Neuronal stem cell (in vitro differentiated cells): ENCODE measurements at regions not wholly inside any gene's neighbourhood (a gene's known extent, or its start where the extent isn't known, plus 50 kb on each side); places are given as distances from the start of the nearest gene placed in this dataset.

Source experiments
- DNase-seq: peaks from one replicate; pipeline ENCODE4 v3.0.0-alpha.2; 2013; ENCODE audit warnings: low spot score
- H2AFZ ChIP-seq: one replicate; pipeline ENCODE4 v1.6.1; 2013; ENCODE audit warnings: mild to moderate bottlenecking, low read length, inconsistent platforms
- H2AK5ac ChIP-seq: 2 replicates; pipeline ENCODE4 v1.6.1; 2013; ENCODE audit warnings: low read depth, mild to moderate bottlenecking, inconsistent platforms, low read length, moderate library complexity, mixed read lengths
- H2BK120ac ChIP-seq: 2 replicates; pipeline ENCODE4 v1.6.1; 2013; ENCODE audit warnings: low read depth, mild to moderate bottlenecking, inconsistent platforms, low read length, moderate library complexity, mixed read lengths
- H2BK12ac ChIP-seq: one replicate; pipeline ENCODE4 v1.6.1; 2013; ENCODE audit warnings: low read length, inconsistent platforms
- H2BK15ac ChIP-seq: 2 replicates; pipeline ENCODE4 v1.6.1; 2013; ENCODE audit warnings: mild to moderate bottlenecking, low read length, inconsistent platforms, mixed read lengths
- H2BK5ac ChIP-seq: one replicate; pipeline ENCODE4 v1.6.1; 2013; ENCODE audit warnings: inconsistent platforms, mild to moderate bottlenecking, low read length, moderate library complexity
- H3K14ac ChIP-seq: one replicate; pipeline ENCODE4 v1.6.1; 2013; ENCODE audit warnings: low read length, inconsistent platforms
- H3K18ac ChIP-seq: 2 replicates; pipeline ENCODE4 v1.6.1; 2013; ENCODE audit warnings: low read length, inconsistent platforms
- H3K23ac ChIP-seq: 2 replicates; pipeline ENCODE4 v1.6.1; 2013; ENCODE audit warnings: low read depth, mild to moderate bottlenecking, mixed read lengths, low read length, inconsistent platforms; ENCODE audit not compliant: poor library complexity
- H3K27ac ChIP-seq: replicated peaks from 3 replicates; pipeline ENCODE4 v1.5.1; 2013; ENCODE audit warnings: low read length, inconsistent platforms
- H3K27me3 ChIP-seq, 3 experiments: 2 replicates each; pipeline ENCODE4 v1.6.1; 2013; ENCODE audit warnings: low read length in 3 of 3, mild to moderate bottlenecking in 2 of 3, inconsistent platforms in 1 of 3, low read depth in 1 of 3, mixed read lengths in 1 of 3, moderate library complexity in 1 of 3; ENCODE audit not compliant: control insufficient read depth in 3 of 3, insufficient read depth in 3 of 3
- H3K36me3 ChIP-seq, 2 donors: replicated peaks in 1 of 2; 2 replicates each; pipeline ENCODE4 v1.6.1; 2013; ENCODE audit warnings: low read length in 2 of 2; ENCODE audit not compliant: control insufficient read depth in 2 of 2, insufficient read depth in 2 of 2
- H3K4ac ChIP-seq: 2 replicates; pipeline ENCODE4 v1.6.1; 2013; ENCODE audit warnings: inconsistent platforms, mild to moderate bottlenecking, low read length, moderate library complexity
- H3K4me1 ChIP-seq, 2 donors: 1 replicate in 1 of 2; 2 replicates in 1 of 2; pipeline ENCODE4 v1.6.1; 2013; ENCODE audit warnings: low read length in 2 of 2, low read depth in 1 of 2; ENCODE audit not compliant: control insufficient read depth in 2 of 2, insufficient read depth in 1 of 2
- H3K4me2 ChIP-seq: one replicate; pipeline ENCODE4 v1.6.1; 2013; ENCODE audit warnings: mild to moderate bottlenecking, low read length, inconsistent platforms; ENCODE audit not compliant: insufficient read depth, poor library complexity, severe bottlenecking
- H3K4me3 ChIP-seq, 2 donors: 2 replicates each; pipeline ENCODE4 v1.5.1; 2013; ENCODE audit warnings: low read length in 2 of 2, mild to moderate bottlenecking in 2 of 2, inconsistent platforms in 1 of 2, moderate library complexity in 1 of 2
- H3K79me1 ChIP-seq: one replicate; pipeline ENCODE4 v1.6.1; 2013; ENCODE audit warnings: low read depth, mild to moderate bottlenecking, inconsistent platforms, low read length, moderate library complexity
- H3K9ac ChIP-seq: one replicate; pipeline ENCODE4 v1.6.1; 2013; ENCODE audit warnings: mild to moderate bottlenecking, low read depth, low read length, inconsistent platforms; ENCODE audit not compliant: poor library complexity
- H3K9me3 ChIP-seq, 2 donors: replicated peaks in 1 of 2; 2 replicates each; pipeline versions ENCODE3 to v1.6.1; 2013; ENCODE audit warnings: low read length in 2 of 2, mild to moderate bottlenecking in 2 of 2, inconsistent platforms in 1 of 2, low read depth in 1 of 2, mixed read lengths in 1 of 2, moderate library complexity in 1 of 2; ENCODE audit not compliant: control insufficient read depth in 2 of 2, insufficient read depth in 1 of 2
- H4K8ac ChIP-seq: one replicate; pipeline ENCODE4 v1.6.1; 2013; ENCODE audit warnings: low read depth, mild to moderate bottlenecking, inconsistent platforms, low read length, moderate library complexity
- H4K91ac ChIP-seq: one replicate; pipeline ENCODE4 v1.6.1; 2013; ENCODE audit warnings: low read length, low read depth, mild to moderate bottlenecking, inconsistent platforms; ENCODE audit not compliant: poor library complexity
- WGBS, 2 donors: extraction: QIAGEN DNeasy Blood & Tissue Kit; methylation state at CpG; one replicate each; pipeline ENCODE4 v1.1.7; 2013; ENCODE audit warnings: missing lambda C conversion rate in 2 of 2, mixed read lengths in 1 of 2; ENCODE audit not compliant: insufficient read length in 2 of 2, insufficient replicate concordance in 1 of 2; ENCODE audit errors: extremely low coverage in 2 of 2; 5-methylcytosine and 5-hydroxymethylcytosine counted together

DNA sequence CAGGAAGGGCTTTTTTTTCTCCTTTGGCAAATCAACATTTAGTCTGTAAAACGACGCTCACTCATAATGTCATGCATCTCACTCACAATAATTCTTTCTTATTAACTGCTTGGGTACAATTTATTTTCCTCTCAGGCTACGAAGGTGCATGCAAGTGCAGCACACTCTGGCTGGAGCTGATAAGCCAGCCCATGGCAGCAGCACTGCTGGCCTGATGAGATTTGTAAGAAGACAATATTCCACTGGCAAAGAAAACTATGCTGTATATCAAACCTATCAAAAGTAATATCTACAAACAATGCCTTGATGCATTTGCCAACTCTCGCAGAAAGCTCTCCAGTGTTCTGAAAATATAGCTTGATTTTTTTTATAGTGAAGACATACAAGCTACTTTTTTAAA, 170.0 kb upstream of the PHF14 start:
- H2BK12ac ChIP-seq = no peak overlapping the region
- H3K4ac ChIP-seq = no peak overlapping the region
- H3K79me1 ChIP-seq = no peaks in the 10 kb centered on the region
- no peak overlapping the region for H2BK15ac ChIP-seq
- no peaks in the 10 kb centered on the region for H3K9me3 ChIP-seq
- H2AFZ ChIP-seq = no peak overlapping the region
- H2BK120ac ChIP-seq = no peak overlapping the region
- H3K14ac ChIP-seq = no peak overlapping the region
- H2AK5ac ChIP-seq = no peak overlapping the region
- H2BK5ac ChIP-seq = no peak overlapping the region
- no peak overlapping the region for H3K18ac ChIP-seq
- H3K4me2 ChIP-seq = no peak overlapping the region
- H3K4me1 ChIP-seq = no peaks in the 10 kb centered on the region
- H3K4me3 ChIP-seq = no peak overlapping the region
- no peak overlapping the region for H3K9ac ChIP-seq
- no peaks in the 10 kb centered on the region for H3K36me3 ChIP-seq
- no peak overlapping the region for H4K8ac ChIP-seq
- no peak overlapping the region for H3K23ac ChIP-seq
- no peak overlapping the region for H3K27ac ChIP-seq
- no peaks in the 10 kb centered on the region for H3K27me3 ChIP-seq
- no CpG with 5 or more reads among the region's 4 CpGs for WGBS, 2 donors
- no peak for DNase-seq
- no peak overlapping the region for H4K91ac ChIP-seq

DNA sequence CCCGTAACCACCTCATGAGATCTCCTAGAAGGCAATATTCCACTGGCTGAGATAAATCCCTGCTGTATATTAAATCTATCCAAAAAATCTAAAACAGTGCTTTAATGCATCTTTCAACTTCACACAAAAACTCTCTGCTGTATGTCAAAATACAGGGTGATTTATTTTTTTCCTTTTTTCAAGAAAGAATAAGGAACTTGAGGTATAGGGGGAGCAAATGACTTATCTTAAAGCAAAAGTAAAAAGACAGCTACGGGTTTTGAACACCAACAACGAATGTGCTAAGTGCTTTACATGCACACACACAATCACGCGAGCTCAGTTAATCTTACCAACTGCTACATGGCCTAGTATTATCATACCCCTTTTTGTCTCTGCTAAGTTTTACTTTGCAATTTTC, 168.9 kb upstream of the PHF14 start:
- no peak overlapping the region for H2AK5ac ChIP-seq
- no peak overlapping the region for H3K4me2 ChIP-seq
- H3K14ac ChIP-seq = no peak overlapping the region
- H2BK5ac ChIP-seq = no peak overlapping the region
- H3K79me1 ChIP-seq = no peaks in the 10 kb centered on the region
- no peak overlapping the region for H3K23ac ChIP-seq
- no peak for DNase-seq
- no peak overlapping the region for H4K8ac ChIP-seq
- H4K91ac ChIP-seq = no peak overlapping the region
- H3K4ac ChIP-seq = no peak overlapping the region
- no peaks in the 10 kb centered on the region for H3K9me3 ChIP-seq
- no peak overlapping the region for H2BK12ac ChIP-seq
- no CpG with 5 or more reads among the region's 5 CpGs for WGBS, 2 donors
- H3K27me3 ChIP-seq = no peaks in the 10 kb centered on the region
- no peak overlapping the region for H3K4me3 ChIP-seq
- H2AFZ ChIP-seq = no peak overlapping the region
- no peak overlapping the region for H2BK120ac ChIP-seq
- H3K27ac ChIP-seq = no peak overlapping the region
- H3K18ac ChIP-seq = no peak overlapping the region
- H2BK15ac ChIP-seq = no peak overlapping the region
- H3K4me1 ChIP-seq = no peaks in the 10 kb centered on the region
- H3K9ac ChIP-seq = no peak overlapping the region
- H3K36me3 ChIP-seq = no peaks in the 10 kb centered on the region

DNA sequence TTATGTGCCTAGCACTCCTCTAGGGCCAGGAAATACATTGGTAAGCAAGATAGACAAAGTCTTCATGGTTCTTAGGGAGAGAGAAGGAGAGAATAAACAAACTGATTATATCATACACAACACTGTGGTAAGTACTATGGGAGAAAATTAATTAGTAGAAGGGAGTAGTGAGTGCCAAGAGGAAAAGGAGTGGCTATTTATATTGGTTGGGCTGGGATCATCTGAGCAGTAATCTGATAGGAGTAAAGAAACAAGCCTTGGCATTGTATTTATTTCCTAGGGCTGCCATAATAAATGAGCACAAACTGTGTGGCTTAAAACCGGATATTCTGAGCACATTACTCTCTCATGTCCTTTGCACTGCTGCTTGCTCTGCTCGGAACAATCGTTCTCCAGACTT, 158.1 kb upstream of the PHF14 start:
- Histone ChIP-seq H3K27me3 (no peaks in the 10 kb centered on the region), H3K14ac (no peak overlapping the region), H2BK15ac (no peak overlapping the region), H2AFZ (no peak overlapping the region), H2AK5ac (no peak overlapping the region), H3K4ac (no peak overlapping the region), H3K4me2 (no peak overlapping the region), H3K4me1 (no peaks in the 10 kb centered on the region), H3K4me3 (no peak overlapping the region), H3K18ac (no peak overlapping the region), H3K27ac (no peak overlapping the region), H4K8ac (no peak overlapping the region), H3K9me3 (no peaks in the 10 kb centered on the region), H3K36me3 (no peaks in the 10 kb centered on the region), H3K23ac (no peak overlapping the region), H2BK5ac (no peak overlapping the region), H3K9ac (no peak overlapping the region), H3K79me1 (no peaks in the 10 kb centered on the region), H2BK120ac (no peak overlapping the region), H4K91ac (no peak overlapping the region), H2BK12ac (no peak overlapping the region)
- no CpG with 5 or more reads among the region's 3 CpGs for WGBS, 2 donors
- DNase-seq = no peak

DNA sequence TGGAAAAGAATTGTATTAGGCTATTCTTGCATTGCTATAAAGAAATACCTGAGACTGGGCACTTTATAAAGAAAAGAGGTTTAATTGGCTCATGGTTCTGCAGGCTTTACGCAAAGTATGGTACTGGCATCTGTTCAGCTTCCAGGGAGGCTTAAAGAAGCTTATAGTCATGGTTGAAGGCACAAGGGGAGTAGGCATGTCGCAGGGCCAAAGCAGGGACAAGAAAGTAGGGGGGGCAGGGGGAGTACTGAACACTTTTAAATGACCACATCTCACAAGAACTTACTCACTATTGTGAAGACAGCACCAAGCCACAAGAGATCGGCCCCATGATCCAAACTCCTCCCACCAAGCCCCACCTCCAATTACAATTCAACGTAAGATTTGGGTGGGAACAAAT, 152.5 kb upstream of the PHF14 start:
- Histone ChIP-seq H3K4ac (no peak overlapping the region), H3K9ac (no peak overlapping the region), H3K79me1 (no peaks in the 10 kb centered on the region), H2BK5ac (no peak overlapping the region), H2BK120ac (no peak overlapping the region), H2BK12ac (no peak overlapping the region), H4K91ac (no peak overlapping the region), H3K4me3 (no peak overlapping the region), H3K36me3 (no peaks in the 10 kb centered on the region), H3K9me3 (no peaks in the 10 kb centered on the region), H2BK15ac (no peak overlapping the region), H4K8ac (no peak overlapping the region), H3K23ac (no peak overlapping the region), H3K27ac (no peak overlapping the region), H3K4me2 (no peak overlapping the region), H3K4me1 (no peaks in the 10 kb centered on the region), H2AK5ac (no peak overlapping the region), H3K18ac (no peak overlapping the region), H3K14ac (no peak overlapping the region), H3K27me3 (no peaks in the 10 kb centered on the region), H2AFZ (no peak overlapping the region)
- DNase-seq = no peak
- WGBS, 2 donors = no CpG with 5 or more reads among the region's 4 CpGs
